Endothelial cell of umbilical vein (primary cell): ENCODE measurements at regions not wholly inside any gene's neighbourhood (a gene's known extent, or its start where the extent isn't known, plus 50 kb on each side); places are given as distances from the start of the nearest gene placed in this dataset.

Experiments
- EZH2 ChIP-seq: IDR thresholded peaks from 2 replicates; pipeline ENCODE4 v1.6.1; 2012; ENCODE audit warnings: borderline replicate concordance, low read depth, mild to moderate bottlenecking, moderate library complexity, low read length, inconsistent platforms; ENCODE audit not compliant: severe bottlenecking
- GATA2 ChIP-seq: IDR thresholded peaks from 2 replicates; pipeline ENCODE4 v1.7.0; 2011; ENCODE audit warnings: low read depth, mild to moderate bottlenecking, moderate library complexity, mixed read lengths, low read length; ENCODE audit not compliant: insufficient read length, insufficient read depth
- JUN ChIP-seq: IDR thresholded peaks from 2 replicates; pipeline ENCODE4 v1.6.1; 2011; ENCODE audit warnings: borderline replicate concordance, low read depth; ENCODE audit not compliant: insufficient read length, insufficient read depth
- MAX ChIP-seq: IDR thresholded peaks from 2 replicates; pipeline ENCODE4 v1.6.1; 2011; ENCODE audit not compliant: insufficient read depth, insufficient read length
- POLR2A ChIP-seq: IDR thresholded peaks from 2 replicates; pipeline ENCODE4 v1.6.1; 2012; ENCODE audit warnings: low read depth, mild to moderate bottlenecking, control low read depth, low read length
- POLR2AphosphoS5 ChIP-seq: IDR thresholded peaks from 2 replicates; pipeline ENCODE4 v1.6.1; 2012; ENCODE audit warnings: low read depth, mild to moderate bottlenecking, control low read depth, low read length, moderate library complexity; ENCODE audit not compliant: insufficient read depth
- TF ChIP-seq, protein P1 (sequence below), 2 donors: IDR thresholded peaks; 1 replicate in 1 of 2; 2 replicates in 1 of 2; pipeline ENCODE4 v1.5.1; 2011; ENCODE audit warnings: low read length in 2 of 2, mild to moderate bottlenecking in 2 of 2, moderate library complexity in 2 of 2, control low read depth in 1 of 2, inconsistent platforms in 1 of 2, low read depth in 1 of 2; ENCODE audit not compliant: insufficient read depth in 1 of 2; ENCODE audit errors: extremely low read depth in 1 of 2

- TF ChIP-seq, protein P1, sequence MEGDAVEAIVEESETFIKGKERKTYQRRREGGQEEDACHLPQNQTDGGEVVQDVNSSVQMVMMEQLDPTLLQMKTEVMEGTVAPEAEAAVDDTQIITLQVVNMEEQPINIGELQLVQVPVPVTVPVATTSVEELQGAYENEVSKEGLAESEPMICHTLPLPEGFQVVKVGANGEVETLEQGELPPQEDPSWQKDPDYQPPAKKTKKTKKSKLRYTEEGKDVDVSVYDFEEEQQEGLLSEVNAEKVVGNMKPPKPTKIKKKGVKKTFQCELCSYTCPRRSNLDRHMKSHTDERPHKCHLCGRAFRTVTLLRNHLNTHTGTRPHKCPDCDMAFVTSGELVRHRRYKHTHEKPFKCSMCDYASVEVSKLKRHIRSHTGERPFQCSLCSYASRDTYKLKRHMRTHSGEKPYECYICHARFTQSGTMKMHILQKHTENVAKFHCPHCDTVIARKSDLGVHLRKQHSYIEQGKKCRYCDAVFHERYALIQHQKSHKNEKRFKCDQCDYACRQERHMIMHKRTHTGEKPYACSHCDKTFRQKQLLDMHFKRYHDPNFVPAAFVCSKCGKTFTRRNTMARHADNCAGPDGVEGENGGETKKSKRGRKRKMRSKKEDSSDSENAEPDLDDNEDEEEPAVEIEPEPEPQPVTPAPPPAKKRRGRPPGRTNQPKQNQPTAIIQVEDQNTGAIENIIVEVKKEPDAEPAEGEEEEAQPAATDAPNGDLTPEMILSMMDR (IDR thresholded peaks at IDR 0.05; ENCODE audit: extremely low read depth in 1 of 2, insufficient read depth in 1 of 2, low read depth in 1 of 2, low read length in 2 of 2) = no peak
- no peak for TF ChIP-seq POLR2A
- no peak for TF ChIP-seq EZH2
- no peak for TF ChIP-seq POLR2AphosphoS5
- no peak for TF ChIP-seq GATA2
- no peak for TF ChIP-seq JUN
- no peak for TF ChIP-seq MAX
Measured at GRCh38 chr7:50865450-50865849, 82.8 kb upstream of the GRB10 start.
